ENCODE measurements at regions not wholly inside any gene's neighbourhood (a gene's known extent, or its start where the extent isn't known, plus 50 kb on each side); places are given as distances from the start of the nearest gene placed in this dataset.
"Not testable (repeated sequence)": the region's sequence is repeated elsewhere in the genome, so short reads cannot be mapped to it uniquely, and the experiment has no call there.

DNA sequence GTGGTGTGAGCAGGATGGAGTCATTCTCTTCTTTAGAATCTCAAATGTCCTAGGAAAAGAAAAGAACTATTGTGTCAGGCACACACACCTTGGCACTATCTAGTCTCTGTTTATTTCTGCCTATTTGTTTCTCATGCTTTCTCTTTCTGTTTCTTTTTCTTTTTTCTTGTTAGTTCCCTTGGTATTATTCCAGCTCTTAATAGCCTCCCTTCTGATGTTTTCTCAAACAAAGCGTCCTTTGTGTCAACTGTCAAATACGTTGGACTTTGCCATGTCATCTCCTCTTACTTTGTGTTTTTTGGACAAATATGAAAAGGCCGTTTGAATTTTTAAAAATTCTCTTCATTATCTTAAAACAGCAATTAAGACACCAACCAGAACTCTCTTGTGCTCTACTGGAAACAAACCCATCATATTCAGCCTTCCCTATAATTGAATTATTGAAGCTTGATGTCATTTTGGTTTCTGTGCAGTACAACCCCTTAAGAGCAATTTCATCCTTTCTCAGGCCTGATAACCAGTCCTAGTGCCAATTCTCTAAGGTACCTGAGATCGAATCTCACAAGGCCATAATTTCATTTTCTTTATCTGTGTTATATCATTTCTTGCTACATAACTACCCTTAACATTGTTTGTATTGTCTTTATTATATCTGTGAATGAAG, 497.8 kb upstream of the NRP1 start:
- ChIA-PET POLR2A (interaction anchor here (0.6 kb wide), 1 partner anchor 134 kb away, joined by 3 read pairs; no protein-coding TSS in a partner anchor), CTCF (no interaction called here)
- intact Hi-C loops (cut with micrococcal nuclease), result no loop called here
- Histone ChIP-seq H3K4me3 (ENCODE audit: low read length) (no peak overlapping the region), H3K9me3 (ENCODE audit: control insufficient read depth in 2 of 3, low read length in 3 of 3) (no peaks in the 10 kb centered on the region), H3K27ac (ENCODE audit: low read depth, low read length) (no peak overlapping the region), H3K36me3 (ENCODE audit: control insufficient read depth in 2 of 3, insufficient read depth in 3 of 3, low read length in 3 of 3) (no peaks in the 10 kb centered on the region), H3K27me3 (ENCODE audit: control insufficient read depth in 2 of 2, insufficient read depth in 2 of 2, low read length in 2 of 2) (no peaks in the 10 kb centered on the region), H3K4me1 (ENCODE audit: control insufficient read depth in 2 of 2, insufficient read depth in 2 of 2, low read length in 2 of 2) (no peaks in the 10 kb centered on the region)
- ATAC-seq (no peak), DNase-seq (no peak)
- Mint-ChIP-seq H3K4me1 (no peaks in the 10 kb centered on the region), H3K27ac (no peak overlapping the region), H3K36me3 (no peaks in the 10 kb centered on the region), H3K27me3 (peaks cover 0 to 14% (median 6%) of the 10 kb centered on the region in 5 donors), H3K9me3 (peaks cover 0 to 10% (median 5%) of the 10 kb centered on the region in 11 donors), H3K4me3 (no peak overlapping the region)

GRCh38 chr10:33831591-33831990, 497.1 kb upstream of the NRP1 start:
- Mint-ChIP-seq H3K27me3 (peaks cover 0 to 11% (median 5%) of the 10 kb centered on the region in 5 donors), H3K36me3 (no peaks in the 10 kb centered on the region), H3K9me3 (peaks cover 0 to 10% (median 5%) of the 10 kb centered on the region in 11 donors), H3K27ac (no peak overlapping the region), H3K4me3 (no peak overlapping the region), H3K4me1 (no peaks in the 10 kb centered on the region)
- Histone ChIP-seq H3K4me1 (ENCODE audit: control insufficient read depth in 2 of 2, insufficient read depth in 2 of 2, low read length in 2 of 2) (no peaks in the 10 kb centered on the region), H3K36me3 (ENCODE audit: control insufficient read depth in 2 of 3, insufficient read depth in 3 of 3, low read length in 3 of 3) (no peaks in the 10 kb centered on the region), H3K9me3 (ENCODE audit: control insufficient read depth in 2 of 3, low read length in 3 of 3) (no peaks in the 10 kb centered on the region), H3K4me3 (ENCODE audit: low read length) (no peak overlapping the region), H3K27me3 (ENCODE audit: control insufficient read depth in 2 of 2, insufficient read depth in 2 of 2, low read length in 2 of 2) (no peaks in the 10 kb centered on the region), H3K27ac (ENCODE audit: low read depth, low read length) (no peak overlapping the region)
- DNase-seq (no peak), ATAC-seq (no peak)
- intact Hi-C loops (cut with micrococcal nuclease), result no loop called here
- ChIA-PET POLR2A (no interaction called here), CTCF (no interaction called here)

DNA sequence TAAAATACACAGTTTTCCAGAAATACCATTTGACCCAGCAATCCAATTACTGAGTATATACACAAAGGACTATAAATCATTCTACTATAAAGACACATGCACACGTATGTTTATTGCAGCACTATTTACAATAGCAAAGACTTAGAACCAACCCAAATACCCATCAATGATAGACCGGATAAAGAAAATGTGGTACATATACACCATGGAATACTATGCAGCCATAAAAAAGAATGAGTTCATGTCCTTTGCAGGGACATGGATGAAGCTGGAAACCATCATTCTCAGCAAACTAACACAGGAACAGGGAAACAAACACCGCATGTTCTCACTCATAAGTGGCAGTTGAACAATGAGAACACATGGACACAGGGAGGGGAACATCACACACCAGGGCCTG, 495.4 kb upstream of the NRP1 start:
- not testable (repeated sequence) for H3K4me1 Mint-ChIP-seq; H3K36me3 Mint-ChIP-seq; H3K4me1 ChIP-seq (ENCODE audit: control insufficient read depth in 2 of 2, insufficient read depth in 2 of 2, low read length in 2 of 2)

GRCh38 chr10:33828592-33828991, 494.1 kb upstream of the NRP1 start:
- intact Hi-C loops (cut with micrococcal nuclease), result no loop called here
- DNase-seq, result no peak
- ChIA-PET POLR2A (no interaction called here), CTCF (no interaction called here)
- no peak for ATAC-seq
- H3K36me3 Mint-ChIP-seq, result no peaks in the 10 kb centered on the region
- peaks cover 0 to 10% (median 5%) of the 10 kb centered on the region in 5 donors for H3K27me3 Mint-ChIP-seq
- peaks cover 0 to 10% (median 5%) of the 10 kb centered on the region in 11 donors for H3K9me3 Mint-ChIP-seq
- no peaks in the 10 kb centered on the region for H3K4me1 Mint-ChIP-seq
- no peaks in the 10 kb centered on the region for H3K9me3 ChIP-seq (ENCODE audit: control insufficient read depth in 2 of 3, low read length in 3 of 3)
- H3K36me3 ChIP-seq (ENCODE audit: control insufficient read depth in 2 of 3, insufficient read depth in 3 of 3, low read length in 3 of 3), result no peaks in the 10 kb centered on the region
- H3K4me3 ChIP-seq (ENCODE audit: low read length), result no peak overlapping the region
- H3K27me3 ChIP-seq (ENCODE audit: control insufficient read depth in 2 of 2, insufficient read depth in 2 of 2, low read length in 2 of 2), result no peaks in the 10 kb centered on the region
- H3K4me3 Mint-ChIP-seq, result no peak overlapping the region
- H3K4me1 ChIP-seq (ENCODE audit: control insufficient read depth in 2 of 2, insufficient read depth in 2 of 2, low read length in 2 of 2), result no peaks in the 10 kb centered on the region
- no peak overlapping the region for H3K27ac ChIP-seq (ENCODE audit: low read depth, low read length)
- H3K27ac Mint-ChIP-seq, result no peak overlapping the region

More for the DNA sequence above, 495.4 kb upstream of the NRP1 start:
- POLR2A ChIA-PET; H3K4me3 Mint-ChIP-seq; ATAC-seq; H3K27me3 ChIP-seq (ENCODE audit: control insufficient read depth in 2 of 2, insufficient read depth in 2 of 2, low read length in 2 of 2); DNase-seq; H3K36me3 ChIP-seq (ENCODE audit: control insufficient read depth in 2 of 3, insufficient read depth in 3 of 3, low read length in 3 of 3); H3K4me3 ChIP-seq (ENCODE audit: low read length); CTCF ChIA-PET; intact Hi-C loops (cut with micrococcal nuclease); H3K27ac ChIP-seq (ENCODE audit: low read depth, low read length); H3K27ac Mint-ChIP-seq; H3K9me3 ChIP-seq (ENCODE audit: control insufficient read depth in 2 of 3, low read length in 3 of 3): not testable (repeated sequence)
- H3K27me3 Mint-ChIP-seq, result peaks cover 0 to 10% (median 5%) of the 10 kb centered on the region in 5 donors
- peaks cover 0 to 10% (median 5%) of the 10 kb centered on the region in 11 donors for H3K9me3 Mint-ChIP-seq

- CTCF ChIA-PET, result no interaction called here
- Histone ChIP-seq H3K27me3 (ENCODE audit: control insufficient read depth in 2 of 2, insufficient read depth in 2 of 2, low read length in 2 of 2) (no peaks in the 10 kb centered on the region), H3K9me3 (ENCODE audit: control insufficient read depth in 2 of 3, low read length in 3 of 3) (no peaks in the 10 kb centered on the region), H3K4me1 (ENCODE audit: control insufficient read depth in 2 of 2, insufficient read depth in 2 of 2, low read length in 2 of 2) (no peaks in the 10 kb centered on the region), H3K27ac (ENCODE audit: low read depth, low read length) (no peak overlapping the region), H3K36me3 (ENCODE audit: control insufficient read depth in 2 of 3, insufficient read depth in 3 of 3, low read length in 3 of 3) (no peaks in the 10 kb centered on the region), H3K4me3 (ENCODE audit: low read length) (no peak overlapping the region)
- no peaks in the 10 kb centered on the region for H3K4me1 Mint-ChIP-seq
- H3K27ac Mint-ChIP-seq, result no peak overlapping the region
- no peaks in the 10 kb centered on the region for H3K36me3 Mint-ChIP-seq
- POLR2A ChIA-PET, result no interaction called here
- H3K27me3 Mint-ChIP-seq, result peaks cover 0 to 14% (median 0%) of the 10 kb centered on the region in 5 donors
- no peak for DNase-seq
- H3K4me3 Mint-ChIP-seq, result no peak overlapping the region
- intact Hi-C loops (cut with micrococcal nuclease), result no loop called here
- peaks cover 0 to 10% (median 5%) of the 10 kb centered on the region in 11 donors for H3K9me3 Mint-ChIP-seq
- ATAC-seq, result no peak
Measured at GRCh38 chr10:33826186-33826585, 491.7 kb upstream of the NRP1 start.

DNA sequence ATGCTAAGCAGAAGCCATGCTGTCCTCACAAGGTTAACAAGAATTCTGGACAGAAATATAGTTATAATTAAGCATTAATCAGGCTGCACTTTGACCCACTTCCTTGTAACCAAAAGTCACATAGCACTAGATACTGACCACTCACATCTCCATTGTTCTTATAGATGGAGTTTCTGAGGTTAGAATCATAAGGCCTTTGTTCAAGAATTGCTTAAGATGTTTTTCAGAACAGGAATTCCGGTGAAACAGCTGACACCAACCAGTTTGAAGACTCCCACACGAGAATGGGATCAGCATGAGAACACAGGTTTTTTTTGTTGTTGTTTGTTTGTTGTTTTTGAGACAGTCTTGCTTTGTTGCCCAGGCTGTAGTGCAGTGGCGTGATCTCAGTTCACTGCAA, 488.3 kb upstream of the NRP1 start:
- peaks cover 0 to 13% (median 4%) of the 10 kb centered on the region in 5 donors for H3K27me3 Mint-ChIP-seq
- no peaks in the 10 kb centered on the region for H3K36me3 Mint-ChIP-seq
- Histone ChIP-seq H3K27me3 (ENCODE audit: control insufficient read depth in 2 of 2, insufficient read depth in 2 of 2, low read length in 2 of 2) (no peaks in the 10 kb centered on the region), H3K9me3 (ENCODE audit: control insufficient read depth in 2 of 3, low read length in 3 of 3) (no peaks in the 10 kb centered on the region), H3K4me1 (ENCODE audit: control insufficient read depth in 2 of 2, insufficient read depth in 2 of 2, low read length in 2 of 2) (no peaks in the 10 kb centered on the region), H3K4me3 (ENCODE audit: low read length) (no peak overlapping the region), H3K36me3 (ENCODE audit: control insufficient read depth in 2 of 3, insufficient read depth in 3 of 3, low read length in 3 of 3) (no peaks in the 10 kb centered on the region), H3K27ac (ENCODE audit: low read depth, low read length) (no peak overlapping the region)
- ChIA-PET CTCF (no interaction called here), POLR2A (interaction anchor here (0.7 kb wide), 1 partner anchor 676 kb away, joined by 3 read pairs; no protein-coding TSS in a partner anchor)
- peaks cover 0 to 6% (median 0%) of the 10 kb centered on the region in 7 donors for H3K4me1 Mint-ChIP-seq
- ATAC-seq (no peak), DNase-seq (no peak)
- H3K4me3 Mint-ChIP-seq, result no peak overlapping the region
- intact Hi-C loops (cut with micrococcal nuclease), result no loop called here
- no peaks in the 10 kb centered on the region for H3K9me3 Mint-ChIP-seq
- H3K27ac Mint-ChIP-seq, result no peak overlapping the region

GRCh38 chr10:33820531-33820930, 486.1 kb upstream of the NRP1 start:
- Mint-ChIP-seq H3K9me3 (peaks cover 0 to under 1% (median 0%) of the 10 kb centered on the region in 11 donors), H3K4me1 (peaks cover 0 to 6% (median 0%) of the 10 kb centered on the region in 7 donors), H3K27ac (no peak overlapping the region), H3K36me3 (no peaks in the 10 kb centered on the region), H3K4me3 (no peak overlapping the region), H3K27me3 (peaks cover 0 to 8% (median 0%) of the 10 kb centered on the region in 5 donors)
- DNase-seq, result no peak
- intact Hi-C loops (cut with micrococcal nuclease), result no loop called here
- Histone ChIP-seq H3K27me3 (ENCODE audit: control insufficient read depth in 2 of 2, insufficient read depth in 2 of 2, low read length in 2 of 2) (no peaks in the 10 kb centered on the region), H3K4me3 (ENCODE audit: low read length) (no peak overlapping the region), H3K4me1 (ENCODE audit: control insufficient read depth in 2 of 2, insufficient read depth in 2 of 2, low read length in 2 of 2) (no peaks in the 10 kb centered on the region), H3K36me3 (ENCODE audit: control insufficient read depth in 2 of 3, insufficient read depth in 3 of 3, low read length in 3 of 3) (no peaks in the 10 kb centered on the region), H3K9me3 (ENCODE audit: control insufficient read depth in 2 of 3, low read length in 3 of 3) (no peaks in the 10 kb centered on the region), H3K27ac (ENCODE audit: low read depth, low read length) (no peak overlapping the region)
- ChIA-PET POLR2A (no interaction called here), CTCF (no interaction called here)
- no peak for ATAC-seq

Measured in naive thymus-derived CD4-positive, alpha-beta T cell (primary cell).